A549 (cell line): ENCODE measurements at regions not wholly inside any gene's neighbourhood (a gene's known extent, or its start where the extent isn't known, plus 50 kb on each side); places are given as distances from the start of the nearest gene placed in this dataset.
A peak's percentile ranks its signal among the peaks of the same experiment; 100 is the strongest.

ENCODE experiments used
- CHD4 ChIP-seq: fragments of 200-600 bp; sonication (generic); IDR thresholded peaks from 2 replicates; pipeline ENCODE4 v1.6.1; 2016; ENCODE audit warnings: antibody characterized with exemption, mild to moderate bottlenecking, borderline replicate concordance
- EP300 ChIP-seq, 2 experiments: fragments of >200 bp; sonication (Bioruptor Twin); formaldehyde crosslinking; IDR thresholded peaks; 2 replicates in 1 of 2; 3 replicates in 1 of 2; pipeline ENCODE4 v1.6.1; 2016 to 2017
- HDAC2 ChIP-seq: fragments of 200-600 bp; sonication (generic); IDR thresholded peaks from 2 replicates; pipeline ENCODE4 v1.6.1; 2016
- HEYL ChIP-seq: fragments of 250-450 bp; sonication (Bioruptor Pico); IDR thresholded peaks from 2 replicates; pipeline ENCODE4 v1.8.0; 2021; ENCODE audit warnings: mild to moderate bottlenecking, moderate library complexity
- HOXA7 ChIP-seq: fragments of 250-450 bp; sonication (Bioruptor Pico); IDR thresholded peaks from 2 replicates; pipeline ENCODE4 v1.5.0; 2020; ENCODE audit warnings: mild to moderate bottlenecking, moderate library complexity
- KDM1A ChIP-seq: fragments of 200-600 bp; sonication (generic); IDR thresholded peaks from 2 replicates; pipeline ENCODE4 v1.6.1; 2016; ENCODE audit warnings: low read depth, mild to moderate bottlenecking
- MAFK ChIP-seq: fragments of 450-650 bp; IDR thresholded peaks from 2 replicates; pipeline ENCODE4 v1.6.1; 2014; ENCODE audit not compliant: partially characterized antibody
- NR3C1 ChIP-seq: fragments of >200 bp; sonication (Bioruptor Twin); formaldehyde crosslinking; IDR thresholded peaks from 3 replicates; pipeline ENCODE4 v1.6.1; 2017
- POLR2A ChIP-seq: IDR thresholded peaks from 2 replicates; pipeline ENCODE4 v1.6.1; 2012; ENCODE audit warnings: mild to moderate bottlenecking, low read length
- RAD21 ChIP-seq, 2 experiments: fragments of >200 bp in 1 of 2; sonication (Bioruptor Twin) in 1 of 2; formaldehyde crosslinking in 1 of 2; IDR thresholded peaks in 1 of 2; conservative IDR thresholded peaks in 1 of 2; 2 replicates in 1 of 2; 3 replicates in 1 of 2; pipeline ENCODE4 v1.6.1; 2012 to 2018; ENCODE audit warnings: inconsistent platforms in 1 of 2
- TF ChIP-seq, protein P1 (sequence below): fragments of >200 bp; sonication (Bioruptor Twin); formaldehyde crosslinking; IDR thresholded peaks from 3 replicates; pipeline ENCODE4 v1.5.1; 2016
- TF ChIP-seq, protein P2 (sequence below): IDR thresholded peaks from 2 replicates; pipeline ENCODE4 v1.6.1; 2012
- TF ChIP-seq, protein P3 (sequence below): fragments of 200-600 bp; sonication (generic); IDR thresholded peaks from 2 replicates; pipeline ENCODE4 v1.6.1; 2016; ENCODE audit warnings: antibody characterized with exemption, mild to moderate bottlenecking, moderate library complexity

GRCh38 chr13:74190999-74191398 is 56.8 kb upstream of the KLF12 start:
- TF ChIP-seq NR3C1, result no peak
- no peak for TF ChIP-seq HOXA7 (CRISPR knock-in tag)
- TF ChIP-seq, protein P1, sequence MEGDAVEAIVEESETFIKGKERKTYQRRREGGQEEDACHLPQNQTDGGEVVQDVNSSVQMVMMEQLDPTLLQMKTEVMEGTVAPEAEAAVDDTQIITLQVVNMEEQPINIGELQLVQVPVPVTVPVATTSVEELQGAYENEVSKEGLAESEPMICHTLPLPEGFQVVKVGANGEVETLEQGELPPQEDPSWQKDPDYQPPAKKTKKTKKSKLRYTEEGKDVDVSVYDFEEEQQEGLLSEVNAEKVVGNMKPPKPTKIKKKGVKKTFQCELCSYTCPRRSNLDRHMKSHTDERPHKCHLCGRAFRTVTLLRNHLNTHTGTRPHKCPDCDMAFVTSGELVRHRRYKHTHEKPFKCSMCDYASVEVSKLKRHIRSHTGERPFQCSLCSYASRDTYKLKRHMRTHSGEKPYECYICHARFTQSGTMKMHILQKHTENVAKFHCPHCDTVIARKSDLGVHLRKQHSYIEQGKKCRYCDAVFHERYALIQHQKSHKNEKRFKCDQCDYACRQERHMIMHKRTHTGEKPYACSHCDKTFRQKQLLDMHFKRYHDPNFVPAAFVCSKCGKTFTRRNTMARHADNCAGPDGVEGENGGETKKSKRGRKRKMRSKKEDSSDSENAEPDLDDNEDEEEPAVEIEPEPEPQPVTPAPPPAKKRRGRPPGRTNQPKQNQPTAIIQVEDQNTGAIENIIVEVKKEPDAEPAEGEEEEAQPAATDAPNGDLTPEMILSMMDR, result no peak
- TF ChIP-seq CHD4, result no peak
- no peak for TF ChIP-seq RAD21 (conservative IDR thresholded peaks at IDR 0.05 in 1 of 2, IDR thresholded peaks at IDR 0.05 in 1 of 2)
- TF ChIP-seq, protein P2, sequence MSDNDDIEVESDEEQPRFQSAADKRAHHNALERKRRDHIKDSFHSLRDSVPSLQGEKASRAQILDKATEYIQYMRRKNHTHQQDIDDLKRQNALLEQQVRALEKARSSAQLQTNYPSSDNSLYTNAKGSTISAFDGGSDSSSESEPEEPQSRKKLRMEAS, result no peak
- no peak for TF ChIP-seq KDM1A
- TF ChIP-seq MAFK, result peak; percentile 30
- TF ChIP-seq POLR2A, result no peak
- TF ChIP-seq, protein P3, sequence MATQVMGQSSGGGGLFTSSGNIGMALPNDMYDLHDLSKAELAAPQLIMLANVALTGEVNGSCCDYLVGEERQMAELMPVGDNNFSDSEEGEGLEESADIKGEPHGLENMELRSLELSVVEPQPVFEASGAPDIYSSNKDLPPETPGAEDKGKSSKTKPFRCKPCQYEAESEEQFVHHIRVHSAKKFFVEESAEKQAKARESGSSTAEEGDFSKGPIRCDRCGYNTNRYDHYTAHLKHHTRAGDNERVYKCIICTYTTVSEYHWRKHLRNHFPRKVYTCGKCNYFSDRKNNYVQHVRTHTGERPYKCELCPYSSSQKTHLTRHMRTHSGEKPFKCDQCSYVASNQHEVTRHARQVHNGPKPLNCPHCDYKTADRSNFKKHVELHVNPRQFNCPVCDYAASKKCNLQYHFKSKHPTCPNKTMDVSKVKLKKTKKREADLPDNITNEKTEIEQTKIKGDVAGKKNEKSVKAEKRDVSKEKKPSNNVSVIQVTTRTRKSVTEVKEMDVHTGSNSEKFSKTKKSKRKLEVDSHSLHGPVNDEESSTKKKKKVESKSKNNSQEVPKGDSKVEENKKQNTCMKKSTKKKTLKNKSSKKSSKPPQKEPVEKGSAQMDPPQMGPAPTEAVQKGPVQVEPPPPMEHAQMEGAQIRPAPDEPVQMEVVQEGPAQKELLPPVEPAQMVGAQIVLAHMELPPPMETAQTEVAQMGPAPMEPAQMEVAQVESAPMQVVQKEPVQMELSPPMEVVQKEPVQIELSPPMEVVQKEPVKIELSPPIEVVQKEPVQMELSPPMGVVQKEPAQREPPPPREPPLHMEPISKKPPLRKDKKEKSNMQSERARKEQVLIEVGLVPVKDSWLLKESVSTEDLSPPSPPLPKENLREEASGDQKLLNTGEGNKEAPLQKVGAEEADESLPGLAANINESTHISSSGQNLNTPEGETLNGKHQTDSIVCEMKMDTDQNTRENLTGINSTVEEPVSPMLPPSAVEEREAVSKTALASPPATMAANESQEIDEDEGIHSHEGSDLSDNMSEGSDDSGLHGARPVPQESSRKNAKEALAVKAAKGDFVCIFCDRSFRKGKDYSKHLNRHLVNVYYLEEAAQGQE, result no peak
- no peak for TF ChIP-seq EP300 (IDR thresholded peaks at IDR 0.05)
- no peak for TF ChIP-seq HEYL (CRISPR knock-in tag)
- TF ChIP-seq HDAC2, result no peak
